ENCODE measurements at regions not wholly inside any gene's neighbourhood (a gene's known extent, or its start where the extent isn't known, plus 50 kb on each side); places are given as distances from the start of the nearest gene placed in this dataset.

- TF ChIP-seq, protein P1, sequence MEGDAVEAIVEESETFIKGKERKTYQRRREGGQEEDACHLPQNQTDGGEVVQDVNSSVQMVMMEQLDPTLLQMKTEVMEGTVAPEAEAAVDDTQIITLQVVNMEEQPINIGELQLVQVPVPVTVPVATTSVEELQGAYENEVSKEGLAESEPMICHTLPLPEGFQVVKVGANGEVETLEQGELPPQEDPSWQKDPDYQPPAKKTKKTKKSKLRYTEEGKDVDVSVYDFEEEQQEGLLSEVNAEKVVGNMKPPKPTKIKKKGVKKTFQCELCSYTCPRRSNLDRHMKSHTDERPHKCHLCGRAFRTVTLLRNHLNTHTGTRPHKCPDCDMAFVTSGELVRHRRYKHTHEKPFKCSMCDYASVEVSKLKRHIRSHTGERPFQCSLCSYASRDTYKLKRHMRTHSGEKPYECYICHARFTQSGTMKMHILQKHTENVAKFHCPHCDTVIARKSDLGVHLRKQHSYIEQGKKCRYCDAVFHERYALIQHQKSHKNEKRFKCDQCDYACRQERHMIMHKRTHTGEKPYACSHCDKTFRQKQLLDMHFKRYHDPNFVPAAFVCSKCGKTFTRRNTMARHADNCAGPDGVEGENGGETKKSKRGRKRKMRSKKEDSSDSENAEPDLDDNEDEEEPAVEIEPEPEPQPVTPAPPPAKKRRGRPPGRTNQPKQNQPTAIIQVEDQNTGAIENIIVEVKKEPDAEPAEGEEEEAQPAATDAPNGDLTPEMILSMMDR (IDR thresholded peaks at IDR 0.05): no peak
- TF ChIP-seq POLR2AphosphoS5 (IDR thresholded peaks at IDR 0.05): no peak
These were observed 176.7 kb downstream of the SLC39A8 start for GRCh38 chr4:102168580-102168979.
